Smooth muscle cell (in vitro differentiated cells): ENCODE measurements at regions not wholly inside any gene's neighbourhood (a gene's known extent, or its start where the extent isn't known, plus 50 kb on each side); places are given as distances from the start of the nearest gene placed in this dataset.

Experiments
- DNase-seq: peaks from one replicate; lab custom pipeline; 2025; ENCODE audit not compliant: unreplicated experiment; lab: John Stamatoyannopoulos, UW
- H2AFZ ChIP-seq: fragments of 200-600 bp; sonication (generic); 2 replicates; pipeline ENCODE4 v1.6.0; 2016; ENCODE audit warnings: antibody characterized with exemption, low read depth, mild to moderate bottlenecking
- H3F3A ChIP-seq: fragments of 200-600 bp; sonication (generic); 2 replicates; pipeline ENCODE4 v1.6.0; 2017; ENCODE audit warnings: antibody characterized with exemption, low read depth
- H3K27ac ChIP-seq: fragments of 200-600 bp; sonication (generic); 2 replicates; pipeline ENCODE4 v1.5.1; 2016; ENCODE audit warnings: low read depth, mild to moderate bottlenecking
- H3K27me3 ChIP-seq: fragments of 200-600 bp; sonication (generic); 2 replicates; pipeline ENCODE4 v1.6.1; 2016; ENCODE audit warnings: low read depth, mild to moderate bottlenecking
- H3K36me3 ChIP-seq: fragments of 200-600 bp; sonication (generic); 2 replicates; pipeline ENCODE4 v1.5.1; 2016; ENCODE audit warnings: low read depth
- H3K4me1 ChIP-seq: fragments of 200-600 bp; sonication (generic); 2 replicates; pipeline ENCODE4 v1.5.1; 2016; ENCODE audit warnings: low read depth
- H3K4me2 ChIP-seq: fragments of 200-600 bp; sonication (generic); 2 replicates; pipeline ENCODE4 v1.6.0; 2016; ENCODE audit warnings: mild to moderate bottlenecking
- H3K4me3 ChIP-seq: fragments of 200-600 bp; sonication (generic); 2 replicates; pipeline ENCODE4 v1.5.1; 2016; ENCODE audit warnings: mild to moderate bottlenecking
- H3K79me2 ChIP-seq: fragments of 200-600 bp; sonication (generic); 2 replicates; pipeline ENCODE4 v1.6.0; 2016; ENCODE audit warnings: low read depth, mild to moderate bottlenecking
- H3K9ac ChIP-seq: fragments of 200-600 bp; sonication (generic); 2 replicates; pipeline ENCODE4 v1.6.0; 2016; ENCODE audit warnings: low read depth
- H3K9me3 ChIP-seq: fragments of 200-600 bp; sonication (generic); replicated peaks from 2 replicates; pipeline ENCODE4 v1.5.1; 2016; ENCODE audit warnings: low read depth
- H4K20me1 ChIP-seq: fragments of 200-600 bp; sonication (generic); 2 replicates; pipeline ENCODE4 v1.6.0; 2016; ENCODE audit warnings: low read depth
- CTCF ChIP-seq: fragments of 200-600 bp; sonication (generic); IDR thresholded peaks from 2 replicates; pipeline ENCODE4 v1.5.1; 2017; ENCODE audit warnings: borderline replicate concordance, mild to moderate bottlenecking, antibody characterized with exemption; ENCODE audit not compliant: insufficient read depth, poor library complexity, severe bottlenecking
- WGBS: methylation state at CpG from one replicate; pipeline ENCODE4 v1.1.7; 2016; ENCODE audit warnings: low lambda C conversion rate; 5-methylcytosine and 5-hydroxymethylcytosine counted together

- no peak overlapping the region for H3K27ac ChIP-seq
- no peak overlapping the region for H2AFZ ChIP-seq
- H3K4me3 ChIP-seq: no peak overlapping the region
- H3K27me3 ChIP-seq: no peaks in the 10 kb centered on the region
- H3K36me3 ChIP-seq: no peaks in the 10 kb centered on the region
- 76% methylated on average over 18 of the region's 18 CpGs for WGBS
- H3K9ac ChIP-seq: no peak overlapping the region
- H4K20me1 ChIP-seq: no peaks in the 10 kb centered on the region
- peaks cover 5% of the 10 kb centered on the region for H3K9me3 ChIP-seq
- TF ChIP-seq CTCF: no peak
- H3F3A ChIP-seq: no peaks in the 10 kb centered on the region
- H3K4me1 ChIP-seq: no peaks in the 10 kb centered on the region
- DNase-seq: no peak
- no peak overlapping the region for H3K4me2 ChIP-seq
- H3K79me2 ChIP-seq: no peaks in the 10 kb centered on the region
Measured at GRCh38 chr16:35734728-35735402, 2275.5 kb downstream of the TP53TG3F start.

DNA sequence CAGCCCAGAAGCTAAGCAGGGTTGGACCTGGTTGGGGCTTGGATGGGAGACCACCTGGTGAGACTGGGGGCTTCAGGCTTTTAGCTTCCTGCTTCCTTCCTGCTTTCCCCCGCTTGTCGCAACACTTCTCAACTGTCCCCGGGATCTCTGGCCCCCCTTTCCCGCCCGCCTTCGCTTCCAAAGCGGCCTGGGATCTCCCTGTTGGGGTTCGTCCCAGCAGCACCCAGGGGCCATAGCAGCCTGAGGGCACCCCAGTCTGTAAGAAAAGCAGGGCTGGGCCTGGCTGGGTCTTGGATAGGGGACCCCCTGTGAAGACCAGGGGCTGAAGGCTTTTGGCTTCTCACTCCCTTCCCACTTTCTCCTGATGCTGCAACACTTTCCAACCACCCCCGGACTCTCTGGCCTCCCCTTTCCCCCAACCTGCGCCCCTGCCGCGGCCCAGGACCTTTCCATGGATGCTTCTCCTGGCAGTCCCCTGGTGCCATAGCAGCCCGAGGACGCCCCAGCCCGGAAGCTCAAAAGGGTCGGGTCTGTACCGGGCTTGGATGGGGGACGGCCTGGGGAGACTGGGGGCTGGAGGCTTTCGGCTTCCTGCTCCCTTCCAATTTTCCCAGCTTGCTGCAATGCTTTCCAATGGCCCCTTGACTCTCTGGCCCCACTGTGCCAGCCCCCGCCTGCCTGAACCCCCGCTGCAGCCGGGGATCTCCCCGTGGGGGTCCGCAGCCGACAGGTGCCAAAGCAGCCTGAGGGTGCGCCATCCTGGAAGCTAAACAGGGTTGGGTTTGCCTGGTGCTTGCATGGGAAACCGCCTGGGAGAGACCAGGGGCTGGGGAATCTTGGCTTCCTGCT lies 2276.2 kb downstream of the TP53TG3F start:
- Histone ChIP-seq H4K20me1 (no peaks in the 10 kb centered on the region), H3K27ac (no peak overlapping the region), H3K4me3 (no peak overlapping the region), H3K79me2 (no peaks in the 10 kb centered on the region), H3K9ac (no peak overlapping the region), H3F3A (no peaks in the 10 kb centered on the region), H3K36me3 (no peaks in the 10 kb centered on the region), H3K27me3 (no peaks in the 10 kb centered on the region), H3K4me2 (no peak overlapping the region), H2AFZ (no peak overlapping the region), H3K9me3 (peaks cover 5% of the 10 kb centered on the region), H3K4me1 (no peaks in the 10 kb centered on the region)
- no peak for DNase-seq
- TF ChIP-seq CTCF: no peak
- WGBS: 79% methylated on average over 22 of the region's 27 CpGs

DNA sequence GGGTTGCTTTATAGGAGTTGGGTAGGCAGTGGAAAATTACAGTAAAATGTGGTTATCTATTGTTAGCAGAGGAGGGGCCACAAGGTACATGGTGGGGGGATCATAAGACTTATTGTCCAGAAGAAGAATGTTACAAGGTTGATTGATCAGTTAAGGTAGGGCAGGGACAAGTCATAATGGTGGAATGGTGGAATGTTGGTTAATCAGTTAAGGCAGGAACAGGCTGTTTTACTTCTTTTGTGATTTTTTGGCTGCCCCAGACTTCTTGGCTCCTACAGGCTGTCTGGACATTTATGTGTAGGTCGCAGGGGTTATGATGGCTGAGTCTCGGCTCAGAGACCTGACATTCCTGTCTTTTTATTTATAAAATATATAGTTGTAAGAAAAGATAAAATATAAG lies 2277.1 kb downstream of the TP53TG3F start:
- H3K27ac ChIP-seq: no peak overlapping the region
- H3K4me1 ChIP-seq: no peaks in the 10 kb centered on the region
- no peaks in the 10 kb centered on the region for H3K79me2 ChIP-seq
- H2AFZ ChIP-seq: no peak overlapping the region
- H3K9me3 ChIP-seq: peaks cover 5% of the 10 kb centered on the region
- DNase-seq: no peak
- H3F3A ChIP-seq: no peaks in the 10 kb centered on the region
- H3K27me3 ChIP-seq: no peaks in the 10 kb centered on the region
- 69% methylated on average over 2 of the region's 2 CpGs for WGBS
- no peak for TF ChIP-seq CTCF
- H3K36me3 ChIP-seq: no peaks in the 10 kb centered on the region
- no peak overlapping the region for H3K9ac ChIP-seq
- no peak overlapping the region for H3K4me3 ChIP-seq
- no peak overlapping the region for H3K4me2 ChIP-seq
- no peaks in the 10 kb centered on the region for H4K20me1 ChIP-seq
